IMR-90 (cell line): ENCODE measurements at regions not wholly inside any gene's neighbourhood (a gene's known extent, or its start where the extent isn't known, plus 50 kb on each side); places are given as distances from the start of the nearest gene placed in this dataset.

Experiments
- CEBPB ChIP-seq: IDR thresholded peaks from 2 replicates; pipeline ENCODE4 v1.6.1; 2012; ENCODE audit warnings: low read depth, low read length, improper control_type of control experiment
- CTCF ChIP-seq: conservative IDR thresholded peaks from 2 replicates; pipeline ENCODE4 v1.5.1; 2012; ENCODE audit warnings: mild to moderate bottlenecking, low read depth, low read length, improper control_type of control experiment
- ELK1 ChIP-seq: fragments of 150-350 bp; IDR thresholded peaks from 2 replicates; pipeline ENCODE4 v1.6.1; 2016; ENCODE audit warnings: low read depth, mild to moderate bottlenecking, low read length, moderate library complexity, borderline replicate concordance
- POLR2A ChIP-seq: IDR thresholded peaks from 2 replicates; pipeline ENCODE4 v1.6.1; 2012; ENCODE audit warnings: mild to moderate bottlenecking, low read depth, low read length
- RAD21 ChIP-seq: IDR thresholded peaks from 2 replicates; pipeline ENCODE4 v1.6.1; 2012; ENCODE audit warnings: low read length, improper control_type of control experiment

DNA sequence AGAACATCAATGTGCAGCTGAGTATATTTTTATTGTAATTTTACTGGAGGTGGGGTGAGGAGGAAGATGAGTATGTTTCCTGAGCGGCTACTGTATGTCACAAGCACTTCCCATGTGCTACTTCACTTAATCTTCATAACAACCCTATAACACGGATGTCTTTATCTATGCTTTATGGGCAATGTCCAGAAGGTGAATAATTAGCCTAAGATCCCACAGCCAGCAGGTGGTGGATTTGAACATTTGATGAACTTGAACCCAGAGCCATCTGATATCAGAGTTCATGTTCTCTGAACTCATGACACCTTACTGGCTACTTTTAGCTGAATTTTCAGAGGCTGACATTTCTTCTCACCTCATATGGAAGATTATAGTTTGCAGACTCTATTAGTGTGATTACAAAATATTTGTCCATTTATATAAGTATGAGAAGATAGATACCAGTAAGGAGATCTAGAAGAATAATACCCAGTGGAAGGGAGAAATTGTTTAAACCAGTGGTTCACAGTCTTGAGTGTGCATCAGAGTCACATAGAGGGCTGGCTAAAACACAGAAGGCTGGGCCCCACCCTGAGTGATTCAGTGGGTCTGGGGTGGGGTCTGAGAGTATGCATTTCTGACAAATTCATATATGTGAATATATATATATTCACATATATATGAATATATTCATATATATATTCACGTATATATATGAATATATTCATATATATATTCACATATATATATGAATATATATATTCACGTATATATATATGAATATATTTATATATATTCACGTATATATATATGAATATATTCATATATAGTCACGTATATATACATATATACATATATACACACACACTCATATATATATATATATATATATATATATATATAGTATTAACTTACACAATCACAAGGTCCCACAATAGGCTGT lies 164.4 kb upstream of the NR3C1 start:
- TF ChIP-seq CTCF (no peak), RAD21 (no peak), CEBPB (no peak), ELK1 (no peak), POLR2A (no peak)
